HK-2 (cell line): ENCODE measurements at regions not wholly inside any gene's neighbourhood (a gene's known extent, or its start where the extent isn't known, plus 50 kb on each side); places are given as distances from the start of the nearest gene placed in this dataset.
"Not testable (repeated sequence)": the region's sequence is repeated elsewhere in the genome, so short reads cannot be mapped to it uniquely, and the experiment has no call there.

ENCODE experiments used
- DNase-seq: peaks from one replicate; pipeline ENCODE4 v3.0.0-alpha.2; 2018; ENCODE audit not compliant: unreplicated experiment

GRCh38 chr11:33463059-33463458 is 205.9 kb downstream of the HIPK3 start:
- no peak for DNase-seq

- no peak for DNase-seq
Measured at GRCh38 chr11:33461369-33462125, 204.4 kb downstream of the HIPK3 start.

- no peak for DNase-seq
Measured at GRCh38 chr11:33457948-33458347, 200.8 kb downstream of the HIPK3 start.

GRCh38 chr11:33455867-33456463 is 198.8 kb downstream of the HIPK3 start:
- no peak for DNase-seq

- DNase-seq = no peak
Measured at GRCh38 chr11:33454264-33454663, 197.1 kb downstream of the HIPK3 start.

GRCh38 chr11:33452836-33453624 is 195.8 kb downstream of the HIPK3 start:
- DNase-seq = no peak

- DNase-seq = no peak
Measured at GRCh38 chr11:33451364-33451763, 194.2 kb downstream of the HIPK3 start.

GRCh38 chr11:33449798-33450197 is 192.6 kb downstream of the HIPK3 start:
- no peak for DNase-seq

GRCh38 chr11:33448461-33449130 is 191.4 kb downstream of the HIPK3 start:
- no peak for DNase-seq

- DNase-seq = no peak
Measured at GRCh38 chr11:33445761-33446161, 188.6 kb downstream of the HIPK3 start.

- DNase-seq = no peak
Measured at GRCh38 chr11:33444835-33445594, 187.8 kb downstream of the HIPK3 start.

GRCh38 chr11:33443684-33444083 is 186.5 kb downstream of the HIPK3 start:
- DNase-seq = no peak

GRCh38 chr11:33438301-33438700 is 181.1 kb downstream of the HIPK3 start:
- DNase-seq = no peak

- no peak for DNase-seq
Measured at GRCh38 chr11:33437529-33437928, 180.3 kb downstream of the HIPK3 start.

GRCh38 chr11:33435216-33435615 is 178.0 kb downstream of the HIPK3 start:
- no peak for DNase-seq

GRCh38 chr11:33434294-33434693 is 177.1 kb downstream of the HIPK3 start:
- DNase-seq = no peak

- DNase-seq = not testable (repeated sequence)
Measured at GRCh38 chr11:33428435-33428834, 171.3 kb downstream of the HIPK3 start.

- no peak for DNase-seq
Measured at GRCh38 chr11:33420959-33421566, 163.9 kb downstream of the HIPK3 start.

GRCh38 chr11:33419924-33420323 is 162.7 kb downstream of the HIPK3 start:
- no peak for DNase-seq

- no peak for DNase-seq
Measured at GRCh38 chr11:33417121-33417520, 159.9 kb downstream of the HIPK3 start.

GRCh38 chr11:33413301-33413700 is 156.1 kb downstream of the HIPK3 start:
- DNase-seq = no peak
